HG03045 (cell line): ENCODE measurements at regions not wholly inside any gene's neighbourhood (a gene's known extent, or its start where the extent isn't known, plus 50 kb on each side); places are given as distances from the start of the nearest gene placed in this dataset.

ENCODE experiments used
- ATAC-seq: cut with Tn5 transposase; IDR thresholded peaks from one replicate; pipeline ENCODE4 v1.9.1; 2021; ENCODE audit warnings: mild to moderate bottlenecking, moderate library complexity; ENCODE audit not compliant: unreplicated experiment

- ATAC-seq, result no peak
Measured at GRCh38 chr4:114163051-114163450, 183.6 kb upstream of the ARSJ start.

- ATAC-seq, result no peak
Measured at GRCh38 chr4:114173968-114174367, 194.5 kb upstream of the ARSJ start.

GRCh38 chr4:114177628-114178027 lies 198.2 kb upstream of the ARSJ start:
- no peak for ATAC-seq

- ATAC-seq, result no peak
Measured at GRCh38 chr4:114178392-114178791, 198.9 kb upstream of the ARSJ start.

GRCh38 chr4:114180481-114180880 lies 201.0 kb upstream of the ARSJ start:
- ATAC-seq, result no peak

- ATAC-seq, result no peak
Measured at GRCh38 chr4:114184901-114185300, 205.5 kb upstream of the ARSJ start.

GRCh38 chr4:114187592-114187991 lies 208.1 kb upstream of the ARSJ start:
- no peak for ATAC-seq

- no peak for ATAC-seq
Measured at GRCh38 chr4:114191496-114191895, 212.0 kb upstream of the ARSJ start.

- no peak for ATAC-seq
Measured at GRCh38 chr4:114192854-114193253, 213.4 kb upstream of the ARSJ start.

GRCh38 chr4:114193624-114194399 lies 214.4 kb upstream of the ARSJ start:
- ATAC-seq, result no peak

GRCh38 chr4:114196606-114197005 lies 217.2 kb upstream of the ARSJ start:
- no peak for ATAC-seq

GRCh38 chr4:114200026-114200425 lies 220.6 kb upstream of the ARSJ start:
- ATAC-seq, result no peak

GRCh38 chr4:114205261-114205660 lies 225.8 kb upstream of the ARSJ start:
- no peak for ATAC-seq

GRCh38 chr4:114208574-114209151 lies 229.2 kb upstream of the ARSJ start:
- no peak for ATAC-seq

- ATAC-seq, result no peak
Measured at GRCh38 chr4:114209584-114209983, 230.1 kb upstream of the ARSJ start.

GRCh38 chr4:114211556-114211955 lies 232.1 kb upstream of the ARSJ start:
- ATAC-seq, result no peak

- no peak for ATAC-seq
Measured at GRCh38 chr4:114217150-114217817, 237.8 kb upstream of the ARSJ start.

- ATAC-seq, result no peak
Measured at GRCh38 chr4:114223580-114223979, 244.1 kb upstream of the ARSJ start.

- ATAC-seq, result no peak
Measured at GRCh38 chr4:114225436-114225835, 246.0 kb upstream of the ARSJ start.

GRCh38 chr4:114226179-114226578 lies 246.7 kb upstream of the ARSJ start:
- ATAC-seq, result no peak

GRCh38 chr4:114226968-114227760 lies 247.7 kb upstream of the ARSJ start:
- ATAC-seq, result no peak
